ENCODE measurements at regions not wholly inside any gene's neighbourhood (a gene's known extent, or its start where the extent isn't known, plus 50 kb on each side); places are given as distances from the start of the nearest gene placed in this dataset.

DNA sequence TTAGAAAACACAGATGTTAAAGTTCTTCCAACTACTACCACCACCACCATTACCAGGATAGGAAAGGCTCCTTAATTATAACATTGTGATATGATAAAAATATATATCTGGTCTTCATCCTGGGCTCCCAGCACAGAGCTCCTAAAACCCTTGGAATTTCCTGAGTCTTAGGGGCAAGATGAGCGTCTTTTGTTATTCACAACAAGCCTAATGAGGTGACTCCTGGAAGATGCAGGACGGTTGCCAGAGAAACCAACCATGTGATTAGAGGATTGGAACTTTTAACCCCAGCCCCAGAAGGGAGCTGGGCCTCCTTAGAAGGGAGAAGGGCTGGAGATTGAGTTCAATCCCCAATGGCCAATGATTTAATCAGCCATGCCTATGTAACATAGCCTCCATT lies 148.0 kb upstream of the ADRA1B start:
- no peaks in the 10 kb centered on the region for H3K27me3 ChIP-seq
- H3K27ac ChIP-seq = no peak overlapping the region
- TF ChIP-seq, protein P1, sequence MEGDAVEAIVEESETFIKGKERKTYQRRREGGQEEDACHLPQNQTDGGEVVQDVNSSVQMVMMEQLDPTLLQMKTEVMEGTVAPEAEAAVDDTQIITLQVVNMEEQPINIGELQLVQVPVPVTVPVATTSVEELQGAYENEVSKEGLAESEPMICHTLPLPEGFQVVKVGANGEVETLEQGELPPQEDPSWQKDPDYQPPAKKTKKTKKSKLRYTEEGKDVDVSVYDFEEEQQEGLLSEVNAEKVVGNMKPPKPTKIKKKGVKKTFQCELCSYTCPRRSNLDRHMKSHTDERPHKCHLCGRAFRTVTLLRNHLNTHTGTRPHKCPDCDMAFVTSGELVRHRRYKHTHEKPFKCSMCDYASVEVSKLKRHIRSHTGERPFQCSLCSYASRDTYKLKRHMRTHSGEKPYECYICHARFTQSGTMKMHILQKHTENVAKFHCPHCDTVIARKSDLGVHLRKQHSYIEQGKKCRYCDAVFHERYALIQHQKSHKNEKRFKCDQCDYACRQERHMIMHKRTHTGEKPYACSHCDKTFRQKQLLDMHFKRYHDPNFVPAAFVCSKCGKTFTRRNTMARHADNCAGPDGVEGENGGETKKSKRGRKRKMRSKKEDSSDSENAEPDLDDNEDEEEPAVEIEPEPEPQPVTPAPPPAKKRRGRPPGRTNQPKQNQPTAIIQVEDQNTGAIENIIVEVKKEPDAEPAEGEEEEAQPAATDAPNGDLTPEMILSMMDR (IDR thresholded peaks at IDR 0.05) = no peak
- TF ChIP-seq POLR2A (IDR thresholded peaks at IDR 0.05) = no peak
- no peak for DNase-seq
- no peaks in the 10 kb centered on the region for H3K9me3 ChIP-seq
- no peak overlapping the region for H3K4me3 ChIP-seq
- H3K4me1 ChIP-seq = peaks cover 0 to 4% of the 10 kb centered on the region in 2 donors
- no peaks in the 10 kb centered on the region for H3K36me3 ChIP-seq
- intact Hi-C loops (cut with DNase I; ENCODE audit: low total_unique reads) = no loop called here

DNA sequence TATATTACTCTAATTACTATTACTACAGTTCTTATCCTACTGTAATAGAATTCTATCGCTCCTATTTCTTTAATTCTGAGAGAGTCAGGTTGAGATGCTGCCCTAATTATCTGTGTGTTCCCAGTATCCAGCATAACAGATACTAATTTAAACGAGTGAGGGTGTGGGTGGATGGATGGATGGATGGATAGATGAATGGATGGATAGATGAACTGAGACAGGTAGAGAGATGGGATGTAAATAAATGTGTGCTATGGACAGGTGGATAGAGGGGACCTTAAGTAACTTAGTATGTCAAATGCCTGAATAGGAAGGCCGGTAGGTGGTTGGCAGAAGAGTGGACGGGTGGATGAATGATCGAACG lies 143.6 kb upstream of the ADRA1B start:
- intact Hi-C loops (cut with DNase I; ENCODE audit: low total_unique reads) = loop anchor here (10.0 kb wide), 1 partner anchor 142 kb away; the partner anchor contains the start of gene ADRA1B
- Histone ChIP-seq H3K27ac (peak overlapping the region; percentile 64 to 86), H3K36me3 (no peaks in the 10 kb centered on the region), H3K9me3 (no peaks in the 10 kb centered on the region), H3K4me3 (peak overlapping the region in 1 of 2 donors; percentile 32), H3K4me1 (no peaks in the 10 kb centered on the region), H3K27me3 (no peaks in the 10 kb centered on the region)
- TF ChIP-seq, protein P1 (IDR thresholded peaks at IDR 0.05) = no peak
- TF ChIP-seq POLR2A (IDR thresholded peaks at IDR 0.05) = no peak
- no peak for DNase-seq

DNA sequence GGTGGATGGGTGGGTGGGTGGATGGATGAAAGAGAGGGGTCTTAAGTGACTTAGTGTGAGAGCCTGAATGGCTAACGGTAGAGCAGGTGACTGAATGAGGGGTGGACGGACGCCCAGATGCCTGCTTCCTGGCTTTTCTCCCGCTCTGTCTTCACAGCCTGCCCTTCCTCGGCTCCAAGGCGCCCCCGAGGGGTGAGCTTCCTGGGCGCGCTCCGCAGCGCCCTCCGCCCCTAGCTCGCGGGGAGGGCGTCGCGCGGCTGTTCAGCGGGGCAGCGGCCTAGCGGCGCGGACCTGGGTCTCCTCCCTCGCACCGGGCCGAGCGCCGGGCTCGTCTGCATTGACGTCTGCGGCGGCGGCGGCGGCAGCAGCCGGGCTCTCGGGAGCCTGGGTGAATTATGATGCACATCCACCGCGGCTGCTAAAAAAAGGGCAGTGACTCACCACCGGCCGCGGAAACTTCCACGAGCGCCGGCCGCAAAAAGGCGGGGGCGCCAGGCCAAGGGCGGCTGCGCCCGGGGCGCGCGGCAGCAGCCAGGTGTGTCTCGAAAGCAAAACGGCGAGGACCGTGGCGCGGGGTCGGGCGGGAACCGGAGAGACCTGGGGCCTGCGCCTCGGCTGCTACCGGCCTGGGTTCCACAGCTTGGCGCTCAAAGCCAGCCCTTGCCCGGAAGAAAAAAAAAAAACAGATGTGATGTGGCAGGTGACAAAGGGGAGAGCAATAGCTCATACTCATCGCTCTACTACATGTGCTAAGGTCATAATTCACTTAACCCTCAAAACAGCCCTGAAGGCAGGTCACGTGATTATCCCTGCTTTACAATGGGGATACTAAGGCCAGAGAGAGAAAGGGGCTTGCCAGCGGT lies 143.0 kb upstream of the ADRA1B start:
- Histone ChIP-seq H3K27me3 (no peaks in the 10 kb centered on the region), H3K4me1 (no peaks in the 10 kb centered on the region), H3K4me3 (peak overlapping the region in 1 of 2 donors; percentile 32), H3K9me3 (no peaks in the 10 kb centered on the region), H3K36me3 (no peaks in the 10 kb centered on the region), H3K27ac (peak overlapping the region; percentile 64 to 86)
- peak; percentile 17 to 58 for TF ChIP-seq POLR2A (IDR thresholded peaks at IDR 0.05)
- TF ChIP-seq, protein P1 (IDR thresholded peaks at IDR 0.05) = peak in 2 of 4 experiments; percentile 3 to 21
- DNase-seq = peak; percentile 89 to 90
- intact Hi-C loops (cut with DNase I; ENCODE audit: low total_unique reads) = loop anchor here (10.0 kb wide), 1 partner anchor 142 kb away; the partner anchor contains the start of gene ADRA1B

DNA sequence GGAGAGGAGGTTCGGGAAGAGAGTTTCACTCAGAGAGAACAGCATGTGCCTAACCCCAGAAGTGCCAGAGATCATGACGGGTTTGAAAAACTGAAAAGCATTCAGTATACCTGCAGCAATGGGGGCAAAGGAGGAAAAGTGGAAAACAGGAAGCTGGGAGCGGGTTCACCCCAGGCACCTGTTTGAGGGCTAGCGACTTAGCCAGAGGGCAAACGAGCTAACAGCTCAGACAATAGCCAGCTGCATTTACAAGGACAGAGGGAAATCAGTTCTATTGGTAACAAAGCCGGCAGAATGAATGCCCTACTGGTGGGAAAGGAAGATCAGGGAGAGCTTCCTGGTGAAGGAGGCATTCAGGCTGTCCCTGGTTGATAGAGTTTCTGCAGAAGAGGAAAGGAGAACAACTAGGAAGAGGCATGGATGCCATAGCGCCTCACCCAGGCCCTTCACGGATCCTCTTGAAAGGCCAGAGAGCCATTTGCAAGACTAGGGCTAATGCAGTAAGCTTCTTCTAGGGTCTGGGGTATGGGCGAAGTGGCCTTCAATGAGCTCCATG lies 141.7 kb upstream of the ADRA1B start:
- Histone ChIP-seq H3K9me3 (no peaks in the 10 kb centered on the region), H3K4me3 (no peak overlapping the region), H3K36me3 (no peaks in the 10 kb centered on the region), H3K27me3 (no peaks in the 10 kb centered on the region), H3K4me1 (no peaks in the 10 kb centered on the region), H3K27ac (no peak overlapping the region)
- DNase-seq = no peak
- TF ChIP-seq, protein P1 (IDR thresholded peaks at IDR 0.05) = no peak
- no peak for TF ChIP-seq POLR2A (IDR thresholded peaks at IDR 0.05)
- intact Hi-C loops (cut with DNase I; ENCODE audit: low total_unique reads) = loop anchor here (10.0 kb wide), 1 partner anchor 140 kb away; the partner anchor contains the start of gene ADRA1B

DNA sequence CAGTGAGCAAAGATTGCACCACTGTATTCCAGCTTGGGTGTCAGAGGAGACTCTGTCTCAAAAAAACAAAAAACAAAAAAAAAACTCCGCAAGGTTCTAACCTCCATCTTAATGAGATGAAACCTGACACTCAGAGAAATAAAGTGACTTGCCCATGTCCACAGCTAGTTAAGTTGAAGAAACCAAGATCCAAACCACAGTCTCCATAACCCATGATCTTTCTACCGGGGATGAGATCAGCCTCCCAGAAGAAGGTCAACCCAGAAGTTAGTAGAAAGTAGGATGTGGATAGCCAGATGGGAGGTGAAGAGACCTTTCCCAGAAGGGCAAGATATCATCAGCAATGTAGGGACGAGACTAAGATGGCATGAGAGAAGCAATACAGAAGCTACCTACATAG lies 140.4 kb upstream of the ADRA1B start:
- Histone ChIP-seq H3K4me1 (no peaks in the 10 kb centered on the region), H3K9me3 (no peaks in the 10 kb centered on the region), H3K4me3 (no peak overlapping the region), H3K27me3 (no peaks in the 10 kb centered on the region), H3K36me3 (no peaks in the 10 kb centered on the region), H3K27ac (no peak overlapping the region)
- no peak for TF ChIP-seq POLR2A (IDR thresholded peaks at IDR 0.05)
- TF ChIP-seq, protein P1 (IDR thresholded peaks at IDR 0.05) = no peak
- intact Hi-C loops (cut with DNase I; ENCODE audit: low total_unique reads) = loop anchor here (10.0 kb wide), 1 partner anchor 139 kb away; the partner anchor contains the start of gene ADRA1B
- no peak for DNase-seq

All from uterus (tissue), 3 donors.